ENCODE measurements at regions not wholly inside any gene's neighbourhood (a gene's known extent, or its start where the extent isn't known, plus 50 kb on each side); places are given as distances from the start of the nearest gene placed in this dataset.

DNA sequence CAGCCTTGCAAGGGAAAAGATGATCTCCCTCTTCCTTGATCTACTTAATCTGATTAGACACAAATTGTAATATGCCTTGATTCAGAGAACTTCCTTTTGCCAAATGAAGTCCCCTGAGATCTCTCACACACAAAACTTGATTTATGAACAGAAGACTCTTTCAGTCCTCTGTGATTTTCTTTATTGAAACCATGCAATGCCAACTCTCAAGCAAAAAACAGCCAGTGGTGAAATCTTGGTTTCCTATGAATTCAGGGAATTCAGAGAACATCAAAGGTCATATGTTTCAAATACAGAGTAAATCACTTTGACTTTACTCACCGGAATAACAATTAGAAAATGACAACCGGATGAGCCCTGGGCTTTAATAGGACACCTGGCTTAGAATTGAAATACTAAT lies 211.7 kb downstream of the ABHD5 start:
- no peaks in the 10 kb centered on the region for H3K27me3 ChIP-seq (ENCODE audit: insufficient read depth)
- H2AFZ ChIP-seq = no peak overlapping the region
- Mint-ChIP-seq H3K27ac (no peak overlapping the region), H3K36me3 (ENCODE audit: low read depth) (no peaks in the 10 kb centered on the region), H3K4me3 (no peak overlapping the region), H3K9me3 (no peaks in the 10 kb centered on the region), H3K27me3 (ENCODE audit: insufficient read depth, low read depth, poor library complexity) (no peaks in the 10 kb centered on the region), H3K4me1 (no peaks in the 10 kb centered on the region)
- H3K4me2 ChIP-seq = no peak overlapping the region
- H3K9me2 ChIP-seq (ENCODE audit: insufficient read depth) = 0 out of 2 replicates have a peak, but pooled peaks cover 2% of the 10 kb centered on the region
- no peak overlapping the region for H3K4me3 ChIP-seq
- no peaks in the 10 kb centered on the region for H3F3A ChIP-seq (replicated peaks; ENCODE audit: low read depth)
- no peaks in the 10 kb centered on the region for H3K4me1 ChIP-seq (ENCODE audit: insufficient read depth)
- ATAC-seq (no peak), DNase-seq (ENCODE audit: low spot score) (no peak)
- H4K20me1 ChIP-seq (replicated peaks; ENCODE audit: insufficient read depth) = no peaks in the 10 kb centered on the region
- H3K27ac ChIP-seq (ENCODE audit: low read depth) = no peak overlapping the region
- H3K36me3 ChIP-seq (ENCODE audit: insufficient read depth) = no peaks in the 10 kb centered on the region
- TF ChIP-seq CREB1 (CRISPR knock-in tag; IDR thresholded peaks at IDR 0.05; ENCODE audit: low read depth) (no peak), JUNB (IDR thresholded peaks at IDR 0.05; ENCODE audit: unreplicated experiment) (no peak), EZH2 (IDR thresholded peaks at IDR 0.05; ENCODE audit: low read depth, unreplicated experiment) (no peak), NANOG (IDR thresholded peaks at IDR 0.05; ENCODE audit: borderline replicate concordance) (no peak), ZNF114 (CRISPR knock-in tag; IDR thresholded peaks at IDR 0.05) (no peak), POLR2AphosphoS5 (IDR thresholded peaks at IDR 0.05; ENCODE audit: low read depth) (no peak), STAT1 (IDR thresholded peaks at IDR 0.05; ENCODE audit: unreplicated experiment) (no peak), EZH2phosphoT487 (IDR thresholded peaks at IDR 0.05; ENCODE audit: unreplicated experiment) (no peak), ZNF331 (CRISPR knock-in tag; IDR thresholded peaks at IDR 0.05; ENCODE audit: low read depth) (no peak)
- TF ChIP-seq, protein P1, sequence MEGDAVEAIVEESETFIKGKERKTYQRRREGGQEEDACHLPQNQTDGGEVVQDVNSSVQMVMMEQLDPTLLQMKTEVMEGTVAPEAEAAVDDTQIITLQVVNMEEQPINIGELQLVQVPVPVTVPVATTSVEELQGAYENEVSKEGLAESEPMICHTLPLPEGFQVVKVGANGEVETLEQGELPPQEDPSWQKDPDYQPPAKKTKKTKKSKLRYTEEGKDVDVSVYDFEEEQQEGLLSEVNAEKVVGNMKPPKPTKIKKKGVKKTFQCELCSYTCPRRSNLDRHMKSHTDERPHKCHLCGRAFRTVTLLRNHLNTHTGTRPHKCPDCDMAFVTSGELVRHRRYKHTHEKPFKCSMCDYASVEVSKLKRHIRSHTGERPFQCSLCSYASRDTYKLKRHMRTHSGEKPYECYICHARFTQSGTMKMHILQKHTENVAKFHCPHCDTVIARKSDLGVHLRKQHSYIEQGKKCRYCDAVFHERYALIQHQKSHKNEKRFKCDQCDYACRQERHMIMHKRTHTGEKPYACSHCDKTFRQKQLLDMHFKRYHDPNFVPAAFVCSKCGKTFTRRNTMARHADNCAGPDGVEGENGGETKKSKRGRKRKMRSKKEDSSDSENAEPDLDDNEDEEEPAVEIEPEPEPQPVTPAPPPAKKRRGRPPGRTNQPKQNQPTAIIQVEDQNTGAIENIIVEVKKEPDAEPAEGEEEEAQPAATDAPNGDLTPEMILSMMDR (conservative IDR thresholded peaks at IDR 0.05; ENCODE audit: low read depth in 2 of 2) = no peak
- TF ChIP-seq, protein P2, sequence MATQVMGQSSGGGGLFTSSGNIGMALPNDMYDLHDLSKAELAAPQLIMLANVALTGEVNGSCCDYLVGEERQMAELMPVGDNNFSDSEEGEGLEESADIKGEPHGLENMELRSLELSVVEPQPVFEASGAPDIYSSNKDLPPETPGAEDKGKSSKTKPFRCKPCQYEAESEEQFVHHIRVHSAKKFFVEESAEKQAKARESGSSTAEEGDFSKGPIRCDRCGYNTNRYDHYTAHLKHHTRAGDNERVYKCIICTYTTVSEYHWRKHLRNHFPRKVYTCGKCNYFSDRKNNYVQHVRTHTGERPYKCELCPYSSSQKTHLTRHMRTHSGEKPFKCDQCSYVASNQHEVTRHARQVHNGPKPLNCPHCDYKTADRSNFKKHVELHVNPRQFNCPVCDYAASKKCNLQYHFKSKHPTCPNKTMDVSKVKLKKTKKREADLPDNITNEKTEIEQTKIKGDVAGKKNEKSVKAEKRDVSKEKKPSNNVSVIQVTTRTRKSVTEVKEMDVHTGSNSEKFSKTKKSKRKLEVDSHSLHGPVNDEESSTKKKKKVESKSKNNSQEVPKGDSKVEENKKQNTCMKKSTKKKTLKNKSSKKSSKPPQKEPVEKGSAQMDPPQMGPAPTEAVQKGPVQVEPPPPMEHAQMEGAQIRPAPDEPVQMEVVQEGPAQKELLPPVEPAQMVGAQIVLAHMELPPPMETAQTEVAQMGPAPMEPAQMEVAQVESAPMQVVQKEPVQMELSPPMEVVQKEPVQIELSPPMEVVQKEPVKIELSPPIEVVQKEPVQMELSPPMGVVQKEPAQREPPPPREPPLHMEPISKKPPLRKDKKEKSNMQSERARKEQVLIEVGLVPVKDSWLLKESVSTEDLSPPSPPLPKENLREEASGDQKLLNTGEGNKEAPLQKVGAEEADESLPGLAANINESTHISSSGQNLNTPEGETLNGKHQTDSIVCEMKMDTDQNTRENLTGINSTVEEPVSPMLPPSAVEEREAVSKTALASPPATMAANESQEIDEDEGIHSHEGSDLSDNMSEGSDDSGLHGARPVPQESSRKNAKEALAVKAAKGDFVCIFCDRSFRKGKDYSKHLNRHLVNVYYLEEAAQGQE (IDR thresholded peaks at IDR 0.05; ENCODE audit: unreplicated experiment) = no peak
- TF ChIP-seq, protein P3, sequence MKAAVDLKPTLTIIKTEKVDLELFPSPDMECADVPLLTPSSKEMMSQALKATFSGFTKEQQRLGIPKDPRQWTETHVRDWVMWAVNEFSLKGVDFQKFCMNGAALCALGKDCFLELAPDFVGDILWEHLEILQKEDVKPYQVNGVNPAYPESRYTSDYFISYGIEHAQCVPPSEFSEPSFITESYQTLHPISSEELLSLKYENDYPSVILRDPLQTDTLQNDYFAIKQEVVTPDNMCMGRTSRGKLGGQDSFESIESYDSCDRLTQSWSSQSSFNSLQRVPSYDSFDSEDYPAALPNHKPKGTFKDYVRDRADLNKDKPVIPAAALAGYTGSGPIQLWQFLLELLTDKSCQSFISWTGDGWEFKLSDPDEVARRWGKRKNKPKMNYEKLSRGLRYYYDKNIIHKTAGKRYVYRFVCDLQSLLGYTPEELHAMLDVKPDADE (IDR thresholded peaks at IDR 0.05) = no peak
- TF ChIP-seq, protein P4, sequence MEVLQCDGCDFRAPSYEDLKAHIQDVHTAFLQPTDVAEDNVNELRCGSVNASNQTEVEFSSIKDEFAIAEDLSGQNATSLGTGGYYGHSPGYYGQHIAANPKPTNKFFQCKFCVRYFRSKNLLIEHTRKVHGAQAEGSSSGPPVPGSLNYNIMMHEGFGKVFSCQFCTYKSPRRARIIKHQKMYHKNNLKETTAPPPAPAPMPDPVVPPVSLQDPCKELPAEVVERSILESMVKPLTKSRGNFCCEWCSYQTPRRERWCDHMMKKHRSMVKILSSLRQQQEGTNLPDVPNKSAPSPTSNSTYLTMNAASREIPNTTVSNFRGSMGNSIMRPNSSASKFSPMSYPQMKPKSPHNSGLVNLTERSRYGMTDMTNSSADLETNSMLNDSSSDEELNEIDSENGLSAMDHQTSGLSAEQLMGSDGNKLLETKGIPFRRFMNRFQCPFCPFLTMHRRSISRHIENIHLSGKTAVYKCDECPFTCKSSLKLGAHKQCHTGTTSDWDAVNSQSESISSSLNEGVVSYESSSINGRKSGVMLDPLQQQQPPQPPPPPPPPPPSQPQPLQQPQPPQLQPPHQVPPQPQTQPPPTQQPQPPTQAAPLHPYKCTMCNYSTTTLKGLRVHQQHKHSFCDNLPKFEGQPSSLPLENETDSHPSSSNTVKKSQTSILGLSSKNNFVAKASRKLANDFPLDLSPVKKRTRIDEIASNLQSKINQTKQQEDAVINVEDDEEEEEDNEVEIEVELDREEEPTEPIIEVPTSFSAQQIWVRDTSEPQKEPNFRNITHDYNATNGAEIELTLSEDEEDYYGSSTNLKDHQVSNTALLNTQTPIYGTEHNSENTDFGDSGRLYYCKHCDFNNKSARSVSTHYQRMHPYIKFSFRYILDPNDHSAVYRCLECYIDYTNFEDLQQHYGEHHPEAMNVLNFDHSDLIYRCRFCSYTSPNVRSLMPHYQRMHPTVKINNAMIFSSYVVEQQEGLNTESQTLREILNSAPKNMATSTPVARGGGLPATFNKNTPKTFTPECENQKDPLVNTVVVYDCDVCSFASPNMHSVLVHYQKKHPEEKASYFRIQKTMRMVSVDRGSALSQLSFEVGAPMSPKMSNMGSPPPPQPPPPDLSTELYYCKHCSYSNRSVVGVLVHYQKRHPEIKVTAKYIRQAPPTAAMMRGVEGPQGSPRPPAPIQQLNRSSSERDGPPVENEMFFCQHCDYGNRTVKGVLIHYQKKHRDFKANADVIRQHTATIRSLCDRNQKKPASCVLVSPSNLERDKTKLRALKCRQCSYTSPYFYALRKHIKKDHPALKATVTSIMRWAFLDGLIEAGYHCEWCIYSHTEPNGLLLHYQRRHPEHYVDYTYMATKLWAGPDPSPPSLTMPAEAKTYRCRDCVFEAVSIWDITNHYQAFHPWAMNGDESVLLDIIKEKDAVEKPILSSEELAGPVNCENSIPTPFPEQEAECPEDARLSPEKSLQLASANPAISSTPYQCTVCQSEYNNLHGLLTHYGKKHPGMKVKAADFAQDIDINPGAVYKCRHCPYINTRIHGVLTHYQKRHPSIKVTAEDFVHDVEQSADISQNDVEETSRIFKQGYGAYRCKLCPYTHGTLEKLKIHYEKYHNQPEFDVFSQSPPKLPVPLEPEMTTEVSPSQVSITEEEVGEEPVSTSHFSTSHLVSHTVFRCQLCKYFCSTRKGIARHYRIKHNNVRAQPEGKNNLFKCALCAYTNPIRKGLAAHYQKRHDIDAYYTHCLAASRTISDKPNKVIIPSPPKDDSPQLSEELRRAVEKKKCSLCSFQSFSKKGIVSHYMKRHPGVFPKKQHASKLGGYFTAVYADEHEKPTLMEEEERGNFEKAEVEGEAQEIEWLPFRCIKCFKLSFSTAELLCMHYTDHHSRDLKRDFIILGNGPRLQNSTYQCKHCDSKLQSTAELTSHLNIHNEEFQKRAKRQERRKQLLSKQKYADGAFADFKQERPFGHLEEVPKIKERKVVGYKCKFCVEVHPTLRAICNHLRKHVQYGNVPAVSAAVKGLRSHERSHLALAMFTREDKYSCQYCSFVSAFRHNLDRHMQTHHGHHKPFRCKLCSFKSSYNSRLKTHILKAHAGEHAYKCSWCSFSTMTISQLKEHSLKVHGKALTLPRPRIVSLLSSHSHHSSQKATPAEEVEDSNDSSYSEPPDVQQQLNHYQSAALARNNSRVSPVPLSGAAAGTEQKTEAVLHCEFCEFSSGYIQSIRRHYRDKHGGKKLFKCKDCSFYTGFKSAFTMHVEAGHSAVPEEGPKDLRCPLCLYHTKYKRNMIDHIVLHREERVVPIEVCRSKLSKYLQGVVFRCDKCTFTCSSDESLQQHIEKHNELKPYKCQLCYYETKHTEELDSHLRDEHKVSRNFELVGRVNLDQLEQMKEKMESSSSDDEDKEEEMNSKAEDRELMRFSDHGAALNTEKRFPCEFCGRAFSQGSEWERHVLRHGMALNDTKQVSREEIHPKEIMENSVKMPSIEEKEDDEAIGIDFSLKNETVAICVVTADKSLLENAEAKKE (CRISPR knock-in tag; IDR thresholded peaks at IDR 0.05) = no peak
- no peaks in the 10 kb centered on the region for H3K79me2 ChIP-seq (replicated peaks; ENCODE audit: insufficient read depth)
